Activated T-helper 1 cell treated with anti-CD3 and anti-CD28 coated beads, Interleukin-12 subunit alpha, Interleukin-12 subunit beta, Interleukin-2, Interleukin-4 antibody, amounts not matched to agents 30 ng/mL and 10 ng/mL and 1 ng/mL, durations not matched to agents 14 hours and 24 hours and 36 hours (primary cell): ENCODE measurements at regions not wholly inside any gene's neighbourhood (a gene's known extent, or its start where the extent isn't known, plus 50 kb on each side); places are given as distances from the start of the nearest gene placed in this dataset.

Experiments
- DNase-seq: peaks from one replicate; pipeline ENCODE4 v3.0.0; 2021; ENCODE audit warnings: low spot score
- H3K27ac Mint-ChIP-seq: one replicate; pipeline ENCODE4 v1.8.0; 2021; ENCODE audit warnings: mild to moderate bottlenecking, mixed read lengths
- H3K27me3 Mint-ChIP-seq: one replicate; pipeline ENCODE4 v1.8.0; 2022; ENCODE audit warnings: mild to moderate bottlenecking, moderate library complexity, mixed read lengths; ENCODE audit not compliant: insufficient read depth
- H3K36me3 Mint-ChIP-seq: one replicate; pipeline ENCODE4 v1.8.0; 2021; ENCODE audit warnings: low read depth, mixed read lengths
- H3K4me1 Mint-ChIP-seq: one replicate; pipeline ENCODE4 v1.8.0; 2021; ENCODE audit warnings: low read depth, mixed read lengths
- H3K4me3 Mint-ChIP-seq: one replicate; pipeline ENCODE4 v1.8.0; 2021; ENCODE audit warnings: mild to moderate bottlenecking, moderate library complexity, mixed read lengths
- H3K9me3 Mint-ChIP-seq: one replicate; pipeline ENCODE4 v1.8.0; 2021; ENCODE audit warnings: mixed read lengths
- intact Hi-C: fragments of 100-400 bp; cut with micrococcal nuclease; formaldehyde crosslinking; loops from one replicate; pipeline ENCODE4 v1.15.1; 2024

- Mint-ChIP-seq H3K4me1 (no peaks in the 10 kb centered on the region), H3K36me3 (no peaks in the 10 kb centered on the region), H3K27ac (no peak overlapping the region), H3K9me3 (no peaks in the 10 kb centered on the region), H3K4me3 (no peak overlapping the region), H3K27me3 (no peaks in the 10 kb centered on the region)
- intact Hi-C loops: no loop called here
- DNase-seq: no peak
Measured at GRCh38 chr5:124195411-124195810, 551.0 kb downstream of the ZNF608 start.

GRCh38 chr5:124194282-124194681, 552.2 kb downstream of the ZNF608 start:
- Mint-ChIP-seq H3K36me3 (no peaks in the 10 kb centered on the region), H3K4me1 (no peaks in the 10 kb centered on the region), H3K27ac (no peak overlapping the region), H3K27me3 (no peaks in the 10 kb centered on the region), H3K4me3 (no peak overlapping the region), H3K9me3 (peaks cover under 1% of the 10 kb centered on the region)
- intact Hi-C loops: no loop called here
- no peak for DNase-seq

GRCh38 chr5:124193371-124193789, 553.1 kb downstream of the ZNF608 start:
- H3K4me3 Mint-ChIP-seq: no peak overlapping the region
- no peak overlapping the region for H3K27ac Mint-ChIP-seq
- peaks cover 4% of the 10 kb centered on the region for H3K9me3 Mint-ChIP-seq
- no peaks in the 10 kb centered on the region for H3K36me3 Mint-ChIP-seq
- no peaks in the 10 kb centered on the region for H3K4me1 Mint-ChIP-seq
- intact Hi-C loops: no loop called here
- no peaks in the 10 kb centered on the region for H3K27me3 Mint-ChIP-seq
- no peak for DNase-seq

GRCh38 chr5:124192716-124193115, 553.7 kb downstream of the ZNF608 start:
- Mint-ChIP-seq H3K4me1 (no peaks in the 10 kb centered on the region), H3K36me3 (no peaks in the 10 kb centered on the region), H3K27ac (no peak overlapping the region), H3K9me3 (peaks cover 4% of the 10 kb centered on the region), H3K27me3 (no peaks in the 10 kb centered on the region), H3K4me3 (no peak overlapping the region)
- no peak for DNase-seq
- intact Hi-C loops: no loop called here

- DNase-seq: no peak
- Mint-ChIP-seq H3K36me3 (no peaks in the 10 kb centered on the region), H3K27me3 (no peaks in the 10 kb centered on the region), H3K27ac (no peak overlapping the region), H3K4me3 (no peak overlapping the region), H3K9me3 (peaks cover 4% of the 10 kb centered on the region), H3K4me1 (no peaks in the 10 kb centered on the region)
- intact Hi-C loops: no loop called here
Measured at GRCh38 chr5:124185716-124186115, 560.7 kb downstream of the ZNF608 start.

GRCh38 chr5:124182133-124182532, 564.3 kb downstream of the ZNF608 start:
- intact Hi-C loops: no loop called here
- DNase-seq: no peak
- H3K9me3 Mint-ChIP-seq: no peaks in the 10 kb centered on the region
- no peak overlapping the region for H3K4me3 Mint-ChIP-seq
- no peaks in the 10 kb centered on the region for H3K4me1 Mint-ChIP-seq
- H3K27ac Mint-ChIP-seq: no peak overlapping the region
- H3K27me3 Mint-ChIP-seq: no peaks in the 10 kb centered on the region
- H3K36me3 Mint-ChIP-seq: no peaks in the 10 kb centered on the region

- intact Hi-C loops: no loop called here
- no peaks in the 10 kb centered on the region for H3K36me3 Mint-ChIP-seq
Measured at GRCh38 chr5:124180875-124181461, 565.5 kb downstream of the ZNF608 start.

GRCh38 chr5:124180299-124180874, 566.1 kb downstream of the ZNF608 start:
- no peak overlapping the region for H3K27ac Mint-ChIP-seq
- DNase-seq: no peak
- no peaks in the 10 kb centered on the region for H3K36me3 Mint-ChIP-seq
- no peaks in the 10 kb centered on the region for H3K9me3 Mint-ChIP-seq
- intact Hi-C loops: no loop called here
- H3K4me1 Mint-ChIP-seq: no peaks in the 10 kb centered on the region
- H3K4me3 Mint-ChIP-seq: no peak overlapping the region
- no peaks in the 10 kb centered on the region for H3K27me3 Mint-ChIP-seq

More at GRCh38 chr5:124180875-124181461, 565.5 kb downstream of the ZNF608 start:
- Mint-ChIP-seq H3K27me3 (no peaks in the 10 kb centered on the region), H3K4me1 (no peaks in the 10 kb centered on the region), H3K4me3 (no peak overlapping the region), H3K9me3 (no peaks in the 10 kb centered on the region), H3K27ac (no peak overlapping the region)
- no peak for DNase-seq

GRCh38 chr5:124179819-124180218, 566.6 kb downstream of the ZNF608 start:
- intact Hi-C loops: no loop called here
- no peak for DNase-seq
- H3K4me1 Mint-ChIP-seq: no peaks in the 10 kb centered on the region
- H3K4me3 Mint-ChIP-seq: no peak overlapping the region
- H3K27ac Mint-ChIP-seq: no peak overlapping the region
- H3K9me3 Mint-ChIP-seq: no peaks in the 10 kb centered on the region
- H3K27me3 Mint-ChIP-seq: no peaks in the 10 kb centered on the region
- H3K36me3 Mint-ChIP-seq: no peaks in the 10 kb centered on the region

GRCh38 chr5:124178050-124178449, 568.4 kb downstream of the ZNF608 start:
- DNase-seq: no peak
- Mint-ChIP-seq H3K4me3 (no peak overlapping the region), H3K27me3 (no peaks in the 10 kb centered on the region), H3K9me3 (peaks cover 1% of the 10 kb centered on the region), H3K4me1 (no peaks in the 10 kb centered on the region), H3K27ac (no peak overlapping the region), H3K36me3 (no peaks in the 10 kb centered on the region)
- intact Hi-C loops: no loop called here

GRCh38 chr5:124176692-124177091, 569.7 kb downstream of the ZNF608 start:
- Mint-ChIP-seq H3K27ac (no peak overlapping the region), H3K4me3 (no peak overlapping the region), H3K36me3 (no peaks in the 10 kb centered on the region), H3K9me3 (peaks cover 9% of the 10 kb centered on the region), H3K27me3 (no peaks in the 10 kb centered on the region), H3K4me1 (no peaks in the 10 kb centered on the region)
- DNase-seq: no peak
- intact Hi-C loops: no loop called here

GRCh38 chr5:124173386-124173785, 573.1 kb downstream of the ZNF608 start:
- Mint-ChIP-seq H3K27ac (no peak overlapping the region), H3K27me3 (no peaks in the 10 kb centered on the region), H3K9me3 (peaks cover 18% of the 10 kb centered on the region), H3K36me3 (no peaks in the 10 kb centered on the region), H3K4me1 (no peaks in the 10 kb centered on the region), H3K4me3 (no peak overlapping the region)
- no peak for DNase-seq
- intact Hi-C loops: no loop called here

- no peak for DNase-seq
- Mint-ChIP-seq H3K27me3 (no peaks in the 10 kb centered on the region), H3K36me3 (no peaks in the 10 kb centered on the region), H3K4me1 (no peaks in the 10 kb centered on the region), H3K27ac (no peak overlapping the region), H3K9me3 (peaks cover 22% of the 10 kb centered on the region), H3K4me3 (no peak overlapping the region)
- intact Hi-C loops: no loop called here
Measured at GRCh38 chr5:124172389-124173003, 573.9 kb downstream of the ZNF608 start.
